B cell (primary cell): ENCODE measurements at regions not wholly inside any gene's neighbourhood (a gene's known extent, or its start where the extent isn't known, plus 50 kb on each side); places are given as distances from the start of the nearest gene placed in this dataset.

ENCODE experiments used
- CTCF ChIP-seq: fragments of 200-600 bp; IDR thresholded peaks from one replicate; pipeline ENCODE4 v1.8.0; 2022; ENCODE audit warnings: antibody characterized with exemption, mild to moderate bottlenecking
- EZH2 ChIP-seq: IDR thresholded peaks from 2 replicates; pipeline ENCODE4 v1.6.1; 2012; ENCODE audit warnings: borderline replicate concordance, low read depth, mild to moderate bottlenecking, moderate library complexity, low read length; ENCODE audit not compliant: insufficient read depth, poor library complexity, severe bottlenecking

GRCh38 chr3:13704174-13704573 is 155.2 kb downstream of the FBLN2 start:
- TF ChIP-seq CTCF (no peak), EZH2 (no peak)
